Testis (tissue), 2 donors: ENCODE measurements at regions not wholly inside any gene's neighbourhood (a gene's known extent, or its start where the extent isn't known, plus 50 kb on each side); places are given as distances from the start of the nearest gene placed in this dataset.
"Not testable (repeated sequence)": the region's sequence is repeated elsewhere in the genome, so short reads cannot be mapped to it uniquely, and the experiment has no call there.

Experiments used
- DNase-seq: peaks from one replicate; pipeline ENCODE4 v3.0.0-alpha.2; 2019
- H3K27ac ChIP-seq, 2 donors: fragments of 200-600 bp; sonication (generic); one replicate each; pipeline ENCODE4 v1.5.1; 2019
- H3K27me3 ChIP-seq: fragments of 200-600 bp; sonication (generic); one replicate; pipeline ENCODE4 v1.5.1; 2019
- H3K36me3 ChIP-seq: fragments of 200-600 bp; sonication (generic); one replicate; pipeline ENCODE4 v1.5.1; 2017; ENCODE audit warnings: low read depth; ENCODE audit errors: missing control alignments
- H3K4me1 ChIP-seq: fragments of 200-600 bp; sonication (generic); one replicate; pipeline ENCODE4 v1.5.1; 2019
- H3K4me3 ChIP-seq, 2 donors: fragments of 200-600 bp; sonication (generic); one replicate each; pipeline ENCODE4 v1.5.1; 2017 to 2019
- H3K9me3 ChIP-seq: fragments of 200-600 bp; sonication (generic); one replicate; pipeline ENCODE4 v1.5.1; 2017
- POLR2A ChIP-seq: fragments of 450-650 bp; IDR thresholded peaks from one replicate; pipeline ENCODE4 v1.6.1; 2017; ENCODE audit warnings: antibody characterized with exemption, mild to moderate bottlenecking, moderate library complexity
- WGBS, 2 donors: methylation state at CpG; one replicate each; pipeline ENCODE4 v1.1.5; 2018; 5-methylcytosine and 5-hydroxymethylcytosine counted together
- intact Hi-C: fragments of 100-400 bp; cut with DNase I; formaldehyde crosslinking; loops from one replicate; pipeline ENCODE4 v1.15.1; 2023; ENCODE audit warnings: low total_unique reads
- TF ChIP-seq, protein P1 (sequence below), 3 experiments: fragments of 450-650 bp in 2 of 3; fragments of 200-600 bp in 1 of 3; sonication (generic) in 1 of 3; IDR thresholded peaks; one replicate each; pipeline ENCODE4 v1.5.1; 2016 to 2019; ENCODE audit warnings: antibody characterized with exemption in 3 of 3, mild to moderate bottlenecking in 2 of 3, moderate library complexity in 1 of 3

DNA sequence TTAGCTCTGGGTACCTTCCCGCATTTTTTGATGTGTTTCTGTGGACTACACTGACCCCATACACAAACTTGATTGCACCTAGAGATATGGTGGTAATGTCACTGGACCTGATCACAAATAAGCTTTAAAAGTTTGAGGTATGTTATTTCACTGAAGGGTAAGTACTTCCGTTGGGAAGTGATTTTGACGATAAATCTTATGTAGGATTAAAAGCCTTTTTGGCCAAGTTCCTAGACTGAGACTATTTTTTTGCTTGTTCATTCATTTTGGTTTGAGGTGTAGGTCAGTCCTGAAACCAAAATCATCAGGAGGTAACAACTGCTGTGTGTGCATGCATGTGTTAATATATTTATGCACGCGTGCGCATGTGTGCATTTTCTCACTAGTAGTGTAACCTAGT, 336.3 kb downstream of the TFAP2A start:
- intact Hi-C loops: no loop called here
- Histone ChIP-seq H3K9me3 (no peaks in the 10 kb centered on the region), H3K36me3 (no peaks in the 10 kb centered on the region), H3K4me1 (no peaks in the 10 kb centered on the region), H3K27ac (no peak overlapping the region), H3K4me3 (no peak overlapping the region), H3K27me3 (no peaks in the 10 kb centered on the region)
- no peak for DNase-seq
- no peak for TF ChIP-seq POLR2A
- TF ChIP-seq, protein P1, sequence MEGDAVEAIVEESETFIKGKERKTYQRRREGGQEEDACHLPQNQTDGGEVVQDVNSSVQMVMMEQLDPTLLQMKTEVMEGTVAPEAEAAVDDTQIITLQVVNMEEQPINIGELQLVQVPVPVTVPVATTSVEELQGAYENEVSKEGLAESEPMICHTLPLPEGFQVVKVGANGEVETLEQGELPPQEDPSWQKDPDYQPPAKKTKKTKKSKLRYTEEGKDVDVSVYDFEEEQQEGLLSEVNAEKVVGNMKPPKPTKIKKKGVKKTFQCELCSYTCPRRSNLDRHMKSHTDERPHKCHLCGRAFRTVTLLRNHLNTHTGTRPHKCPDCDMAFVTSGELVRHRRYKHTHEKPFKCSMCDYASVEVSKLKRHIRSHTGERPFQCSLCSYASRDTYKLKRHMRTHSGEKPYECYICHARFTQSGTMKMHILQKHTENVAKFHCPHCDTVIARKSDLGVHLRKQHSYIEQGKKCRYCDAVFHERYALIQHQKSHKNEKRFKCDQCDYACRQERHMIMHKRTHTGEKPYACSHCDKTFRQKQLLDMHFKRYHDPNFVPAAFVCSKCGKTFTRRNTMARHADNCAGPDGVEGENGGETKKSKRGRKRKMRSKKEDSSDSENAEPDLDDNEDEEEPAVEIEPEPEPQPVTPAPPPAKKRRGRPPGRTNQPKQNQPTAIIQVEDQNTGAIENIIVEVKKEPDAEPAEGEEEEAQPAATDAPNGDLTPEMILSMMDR (IDR thresholded peaks at IDR 0.05): no peak
- 85 to 91% methylated on average over 6 of the region's 6 CpGs for WGBS, 2 donors

DNA sequence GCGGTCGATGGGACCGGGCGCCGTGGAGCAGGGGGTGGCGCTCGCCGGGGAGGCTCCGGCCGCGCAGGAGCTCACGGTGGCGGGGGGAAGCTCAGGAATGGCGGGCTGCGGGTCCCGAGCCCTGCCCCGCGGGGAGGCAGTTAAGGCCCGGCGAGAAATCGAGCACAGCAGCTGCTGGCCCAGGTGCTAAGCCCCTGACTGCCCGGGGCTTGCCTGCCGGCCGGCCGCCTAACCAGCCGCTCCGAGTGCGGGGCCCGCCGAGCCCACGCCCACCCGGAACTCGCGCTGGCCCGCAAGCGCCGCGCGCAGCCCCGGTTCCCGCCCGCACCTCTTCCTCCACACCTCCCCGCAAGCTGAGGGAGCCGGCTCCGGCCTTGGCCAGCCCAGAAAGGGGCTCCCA, 340.1 kb downstream of the TFAP2A start:
- H3K27me3 ChIP-seq, H3K9me3 ChIP-seq, H3K36me3 ChIP-seq, intact Hi-C loops, H3K4me1 ChIP-seq, DNase-seq: not testable (repeated sequence)
- Histone ChIP-seq H3K27ac (peak overlapping the region in 1 of 2 donors; percentile 19), H3K4me3 (peak overlapping the region; percentile 41 to 53)
- 57 to 81% methylated on average over 6 to 42 of the region's 45 CpGs for WGBS, 2 donors

DNA sequence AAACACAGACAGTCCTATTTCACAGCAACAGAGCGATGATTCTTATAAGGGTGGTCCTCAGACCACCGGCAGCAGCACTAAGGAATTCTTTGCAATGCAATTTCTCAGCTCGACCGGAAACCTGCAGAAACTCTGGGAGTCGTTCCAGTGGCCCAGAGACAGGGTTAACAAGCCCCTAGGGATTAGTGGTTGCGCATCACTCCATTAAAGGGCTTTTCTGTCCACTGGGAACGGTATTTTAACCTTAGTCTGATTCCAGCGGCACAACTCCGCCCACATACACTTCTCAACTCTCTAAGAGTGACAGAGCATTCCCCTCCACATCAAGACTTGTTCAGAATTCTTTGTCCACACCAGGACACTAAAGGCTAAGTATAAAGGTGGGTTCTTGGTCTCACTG, 341.5 kb downstream of the TFAP2A start:
- H3K36me3 ChIP-seq: no peaks in the 10 kb centered on the region
- H3K4me1 ChIP-seq: no peaks in the 10 kb centered on the region
- no peak overlapping the region for H3K27ac ChIP-seq
- intact Hi-C loops: no loop called here
- H3K9me3 ChIP-seq: no peaks in the 10 kb centered on the region
- H3K4me3 ChIP-seq: peak overlapping the region in 1 of 2 donors; percentile 24
- 42 to 66% methylated on average over 9 of the region's 9 CpGs for WGBS, 2 donors
- TF ChIP-seq, protein P1 (IDR thresholded peaks at IDR 0.05): no peak
- TF ChIP-seq POLR2A: no peak
- DNase-seq: no peak
- no peaks in the 10 kb centered on the region for H3K27me3 ChIP-seq

DNA sequence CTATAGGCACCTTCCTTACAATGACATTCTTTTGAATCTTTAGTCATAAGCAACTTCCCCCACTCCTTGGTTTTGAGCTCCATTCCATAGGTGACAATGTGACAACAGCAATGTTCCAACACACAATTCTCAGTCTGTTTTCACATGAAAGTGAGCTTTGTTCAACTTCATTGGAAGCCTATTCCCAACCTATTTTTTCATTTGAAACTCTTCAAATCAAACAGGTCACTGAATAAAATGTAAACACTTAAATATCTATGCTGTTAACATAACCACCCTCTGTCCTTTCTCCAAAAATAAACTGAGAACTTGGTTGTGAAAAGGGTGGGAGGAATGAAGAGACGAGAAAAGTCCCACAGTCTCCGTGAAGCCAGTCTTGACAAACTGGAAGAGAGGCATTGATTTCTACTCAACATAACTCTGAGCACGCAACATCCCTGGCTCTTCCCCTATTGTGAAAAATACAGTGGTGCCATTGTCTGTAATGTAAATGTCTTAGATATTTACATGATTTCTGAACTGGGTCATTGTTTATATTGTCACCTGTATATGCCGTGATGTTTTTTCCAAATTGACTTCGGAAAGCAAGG, 343.1 kb downstream of the TFAP2A start:
- H3K27ac ChIP-seq: no peak overlapping the region
- intact Hi-C loops: no loop called here
- no peaks in the 10 kb centered on the region for H3K36me3 ChIP-seq
- H3K4me1 ChIP-seq: no peaks in the 10 kb centered on the region
- TF ChIP-seq, protein P1 (IDR thresholded peaks at IDR 0.05): no peak
- no peak for TF ChIP-seq POLR2A
- H3K9me3 ChIP-seq: no peaks in the 10 kb centered on the region
- H3K4me3 ChIP-seq: no peak overlapping the region
- H3K27me3 ChIP-seq: no peaks in the 10 kb centered on the region
- WGBS, 2 donors: 64 to 77% methylated on average over 5 of the region's 5 CpGs
- no peak for DNase-seq

DNA sequence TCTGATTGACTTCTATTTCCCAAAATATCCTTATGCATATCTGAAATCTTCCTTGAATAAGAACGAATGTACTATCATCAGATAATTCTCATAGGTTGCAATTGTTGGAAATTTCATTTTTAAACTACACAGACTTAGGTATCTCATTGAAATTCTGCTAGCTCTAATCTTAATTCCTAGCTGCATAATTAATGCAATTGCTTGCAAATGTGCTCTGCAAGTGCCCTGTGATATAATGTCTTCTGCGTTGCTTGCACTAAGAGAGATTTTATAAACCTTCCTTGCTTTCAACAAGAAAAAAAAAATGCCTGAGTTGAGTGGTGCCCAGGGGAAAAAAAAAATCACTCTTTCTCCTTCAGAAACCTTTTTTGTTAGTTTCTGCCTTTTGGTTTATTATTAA, 354.9 kb downstream of the TFAP2A start:
- no peaks in the 10 kb centered on the region for H3K9me3 ChIP-seq
- DNase-seq: no peak
- WGBS, 2 donors: 62 to 65% methylated on average over 2 of the region's 2 CpGs
- no peaks in the 10 kb centered on the region for H3K36me3 ChIP-seq
- intact Hi-C loops: no loop called here
- H3K4me3 ChIP-seq: no peak overlapping the region
- no peaks in the 10 kb centered on the region for H3K4me1 ChIP-seq
- H3K27ac ChIP-seq: no peak overlapping the region
- H3K27me3 ChIP-seq: no peaks in the 10 kb centered on the region
- TF ChIP-seq, protein P1 (IDR thresholded peaks at IDR 0.05): no peak
- TF ChIP-seq POLR2A: no peak
